ENCODE measurements at regions not wholly inside any gene's neighbourhood (a gene's known extent, or its start where the extent isn't known, plus 50 kb on each side); places are given as distances from the start of the nearest gene placed in this dataset.

DNA sequence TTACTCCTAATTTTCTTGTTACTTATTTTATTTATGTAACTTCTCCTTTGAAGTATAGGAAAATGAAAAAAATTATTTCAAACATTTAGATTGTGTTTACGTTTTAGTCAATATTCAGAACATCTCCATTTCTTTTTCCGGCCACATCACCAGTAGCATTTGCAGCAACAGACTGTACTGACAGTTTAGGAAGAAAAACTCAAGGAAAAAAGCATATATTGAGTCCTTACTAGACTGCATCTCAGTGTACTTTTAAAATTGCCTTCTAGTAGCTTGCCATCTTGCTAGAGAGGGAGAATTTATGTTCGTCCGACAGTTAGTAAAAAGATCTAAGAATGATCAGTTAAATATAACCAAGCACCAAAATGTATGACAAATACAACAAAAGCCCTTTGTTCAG lies 625.0 kb upstream of the MIS18BP1 start:
- peaks cover 0 to 3% of the 10 kb centered on the region in 2 donors for H3K9me3 ChIP-seq
- intact Hi-C loops (cut with DNase I; ENCODE audit: low total_unique reads): no loop called here
- no peaks in the 10 kb centered on the region for H3K27me3 ChIP-seq
- DNase-seq (ENCODE audit: low spot score in 2 of 2): no peak
- H3K27ac ChIP-seq: no peak overlapping the region
- no peak overlapping the region for H3K4me3 ChIP-seq
- H3K4me1 ChIP-seq: no peaks in the 10 kb centered on the region
- TF ChIP-seq POLR2A (IDR thresholded peaks at IDR 0.05) (no peak), POLR2AphosphoS5 (IDR thresholded peaks at IDR 0.05) (no peak)
- TF ChIP-seq, protein P1, sequence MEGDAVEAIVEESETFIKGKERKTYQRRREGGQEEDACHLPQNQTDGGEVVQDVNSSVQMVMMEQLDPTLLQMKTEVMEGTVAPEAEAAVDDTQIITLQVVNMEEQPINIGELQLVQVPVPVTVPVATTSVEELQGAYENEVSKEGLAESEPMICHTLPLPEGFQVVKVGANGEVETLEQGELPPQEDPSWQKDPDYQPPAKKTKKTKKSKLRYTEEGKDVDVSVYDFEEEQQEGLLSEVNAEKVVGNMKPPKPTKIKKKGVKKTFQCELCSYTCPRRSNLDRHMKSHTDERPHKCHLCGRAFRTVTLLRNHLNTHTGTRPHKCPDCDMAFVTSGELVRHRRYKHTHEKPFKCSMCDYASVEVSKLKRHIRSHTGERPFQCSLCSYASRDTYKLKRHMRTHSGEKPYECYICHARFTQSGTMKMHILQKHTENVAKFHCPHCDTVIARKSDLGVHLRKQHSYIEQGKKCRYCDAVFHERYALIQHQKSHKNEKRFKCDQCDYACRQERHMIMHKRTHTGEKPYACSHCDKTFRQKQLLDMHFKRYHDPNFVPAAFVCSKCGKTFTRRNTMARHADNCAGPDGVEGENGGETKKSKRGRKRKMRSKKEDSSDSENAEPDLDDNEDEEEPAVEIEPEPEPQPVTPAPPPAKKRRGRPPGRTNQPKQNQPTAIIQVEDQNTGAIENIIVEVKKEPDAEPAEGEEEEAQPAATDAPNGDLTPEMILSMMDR (IDR thresholded peaks at IDR 0.05): no peak
- H3K36me3 ChIP-seq: no peaks in the 10 kb centered on the region

DNA sequence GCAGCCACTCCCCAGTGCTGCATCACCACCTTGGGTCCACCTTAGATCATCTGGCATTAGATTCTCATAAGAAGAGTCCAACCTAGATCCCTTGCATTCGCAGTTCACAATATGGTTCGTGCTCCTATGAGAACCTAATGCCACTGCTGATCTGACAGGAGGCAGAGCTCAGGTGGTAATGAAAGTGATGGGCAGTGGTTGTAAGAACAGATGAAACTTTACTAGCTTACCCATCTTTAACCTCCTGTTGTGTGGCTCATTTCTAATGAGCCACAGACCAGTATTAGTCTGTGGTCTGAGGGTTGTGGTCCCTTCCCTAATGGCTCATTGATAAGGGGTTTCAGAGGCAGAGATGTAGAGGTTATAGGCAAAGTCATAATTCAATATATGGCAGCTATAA lies 615.9 kb upstream of the MIS18BP1 start:
- Histone ChIP-seq H3K9me3 (peaks cover 0 to 10% of the 10 kb centered on the region in 2 donors), H3K27me3 (no peaks in the 10 kb centered on the region), H3K4me3 (no peak overlapping the region), H3K27ac (no peak overlapping the region), H3K36me3 (no peaks in the 10 kb centered on the region), H3K4me1 (no peaks in the 10 kb centered on the region)
- DNase-seq (ENCODE audit: low spot score in 2 of 2): no peak
- intact Hi-C loops (cut with DNase I; ENCODE audit: low total_unique reads): no loop called here
- TF ChIP-seq POLR2A (IDR thresholded peaks at IDR 0.05) (no peak), POLR2AphosphoS5 (IDR thresholded peaks at IDR 0.05) (no peak)

DNA sequence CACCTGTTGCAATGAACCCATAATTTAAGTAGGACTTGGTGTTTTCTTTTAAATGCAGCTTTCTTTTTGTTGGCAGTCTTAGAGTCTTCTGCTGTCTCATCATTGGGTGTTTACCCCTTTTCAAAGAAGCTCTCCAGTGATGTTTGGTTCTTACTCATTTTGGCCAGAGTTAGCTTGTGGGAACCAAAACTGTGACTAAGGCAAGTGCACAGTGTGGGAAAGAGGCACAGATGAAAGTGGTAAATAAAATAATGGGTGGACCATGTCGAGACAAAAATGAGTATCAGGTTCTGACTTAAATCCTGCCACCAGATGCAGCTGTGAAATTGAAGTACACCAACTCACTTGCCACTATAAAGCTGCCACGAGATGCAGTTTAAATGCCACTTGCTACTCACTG lies 615.4 kb upstream of the MIS18BP1 start:
- intact Hi-C loops (cut with DNase I; ENCODE audit: low total_unique reads): no loop called here
- TF ChIP-seq POLR2AphosphoS5 (IDR thresholded peaks at IDR 0.05) (no peak), POLR2A (IDR thresholded peaks at IDR 0.05) (no peak)
- TF ChIP-seq, protein P1 (IDR thresholded peaks at IDR 0.05): no peak
- Histone ChIP-seq H3K4me3 (no peak overlapping the region), H3K36me3 (no peaks in the 10 kb centered on the region), H3K27ac (no peak overlapping the region), H3K27me3 (no peaks in the 10 kb centered on the region), H3K9me3 (peaks cover 0 to 10% of the 10 kb centered on the region in 2 donors), H3K4me1 (no peaks in the 10 kb centered on the region)
- DNase-seq (ENCODE audit: low spot score in 2 of 2): no peak

DNA sequence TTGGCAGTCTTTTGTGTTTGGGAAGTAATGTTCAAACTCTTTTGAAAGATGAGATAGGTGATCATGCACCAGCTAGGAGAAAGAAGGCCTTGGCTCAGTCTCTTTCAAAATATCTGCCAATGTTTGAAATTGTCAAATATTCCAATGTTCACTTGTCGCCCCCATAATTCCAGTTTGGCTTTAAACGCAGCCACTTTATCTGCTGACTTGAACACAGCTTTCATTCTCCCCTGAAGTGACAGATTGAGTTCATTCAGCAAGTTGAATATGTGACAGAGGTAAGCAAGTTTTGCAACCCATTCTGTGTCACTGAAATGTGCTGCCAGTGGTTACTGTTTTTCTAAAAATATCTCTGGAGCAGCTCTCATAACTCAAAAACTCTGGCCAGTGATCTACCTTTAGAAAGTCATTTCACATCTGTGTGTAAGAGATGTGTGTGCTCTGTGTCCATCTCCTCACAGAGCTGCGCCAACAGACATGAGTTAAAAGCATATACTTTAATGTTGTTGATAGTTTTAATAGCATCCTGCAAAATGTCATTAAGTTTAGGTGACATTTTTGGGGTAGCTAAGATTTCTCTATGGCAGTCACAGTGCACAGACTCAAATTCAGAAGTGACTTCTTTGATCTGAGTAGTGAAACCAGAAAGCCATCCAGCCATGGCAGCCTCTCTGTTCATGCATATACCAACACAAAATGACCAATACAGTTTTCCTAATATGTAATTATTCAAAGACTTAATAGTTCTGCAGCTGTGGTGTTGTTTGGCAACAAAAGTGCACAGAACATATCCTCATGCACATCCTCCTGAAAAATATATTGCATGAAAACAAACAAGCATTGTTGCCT lies 614.3 kb upstream of the MIS18BP1 start:
- H3K4me3 ChIP-seq: no peak overlapping the region

DNA sequence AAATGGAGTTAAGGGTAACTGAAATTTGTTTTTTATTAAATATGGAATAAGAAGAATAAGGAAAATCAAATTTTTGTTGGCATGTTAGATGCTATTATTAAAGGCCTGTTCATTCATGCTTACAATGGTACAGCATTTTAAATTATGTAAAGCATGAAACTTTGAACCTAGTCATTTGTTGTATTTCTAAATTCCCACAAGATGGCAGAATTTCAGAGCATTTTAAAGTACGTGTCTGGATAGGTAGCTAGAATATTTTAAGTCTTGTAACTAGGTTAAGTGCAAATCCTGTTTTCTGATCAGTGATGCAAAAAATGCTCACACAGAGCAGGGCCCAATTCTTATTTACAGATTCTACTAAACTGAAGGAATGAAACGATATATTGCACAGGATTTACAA lies 585.6 kb upstream of the MIS18BP1 start:
- Histone ChIP-seq H3K4me1 (no peaks in the 10 kb centered on the region), H3K27ac (no peak overlapping the region), H3K9me3 (no peaks in the 10 kb centered on the region), H3K27me3 (no peaks in the 10 kb centered on the region), H3K4me3 (no peak overlapping the region), H3K36me3 (no peaks in the 10 kb centered on the region)
- TF ChIP-seq POLR2A (IDR thresholded peaks at IDR 0.05) (no peak), POLR2AphosphoS5 (IDR thresholded peaks at IDR 0.05) (no peak)
- TF ChIP-seq, protein P1 (IDR thresholded peaks at IDR 0.05): no peak
- intact Hi-C loops (cut with DNase I; ENCODE audit: low total_unique reads): no loop called here
- DNase-seq (ENCODE audit: low spot score in 2 of 2): no peak

More for the DNA sequence above, 614.3 kb upstream of the MIS18BP1 start:
- Histone ChIP-seq H3K27ac (no peak overlapping the region), H3K9me3 (peaks cover 0 to 7% of the 10 kb centered on the region in 2 donors), H3K36me3 (no peaks in the 10 kb centered on the region), H3K4me1 (no peaks in the 10 kb centered on the region), H3K27me3 (no peaks in the 10 kb centered on the region)
- no peak for DNase-seq (ENCODE audit: low spot score in 2 of 2)
- intact Hi-C loops (cut with DNase I; ENCODE audit: low total_unique reads): no loop called here
- TF ChIP-seq, protein P1 (IDR thresholded peaks at IDR 0.05): no peak
